ENCODE measurements at regions not wholly inside any gene's neighbourhood (a gene's known extent, or its start where the extent isn't known, plus 50 kb on each side); places are given as distances from the start of the nearest gene placed in this dataset.

GRCh38 chr22:48263431-48263765 is 1500.9 kb downstream of the TBC1D22A start:
- TF ChIP-seq POLR2A (IDR thresholded peaks at IDR 0.05) = no peak
- TF ChIP-seq, protein P1, sequence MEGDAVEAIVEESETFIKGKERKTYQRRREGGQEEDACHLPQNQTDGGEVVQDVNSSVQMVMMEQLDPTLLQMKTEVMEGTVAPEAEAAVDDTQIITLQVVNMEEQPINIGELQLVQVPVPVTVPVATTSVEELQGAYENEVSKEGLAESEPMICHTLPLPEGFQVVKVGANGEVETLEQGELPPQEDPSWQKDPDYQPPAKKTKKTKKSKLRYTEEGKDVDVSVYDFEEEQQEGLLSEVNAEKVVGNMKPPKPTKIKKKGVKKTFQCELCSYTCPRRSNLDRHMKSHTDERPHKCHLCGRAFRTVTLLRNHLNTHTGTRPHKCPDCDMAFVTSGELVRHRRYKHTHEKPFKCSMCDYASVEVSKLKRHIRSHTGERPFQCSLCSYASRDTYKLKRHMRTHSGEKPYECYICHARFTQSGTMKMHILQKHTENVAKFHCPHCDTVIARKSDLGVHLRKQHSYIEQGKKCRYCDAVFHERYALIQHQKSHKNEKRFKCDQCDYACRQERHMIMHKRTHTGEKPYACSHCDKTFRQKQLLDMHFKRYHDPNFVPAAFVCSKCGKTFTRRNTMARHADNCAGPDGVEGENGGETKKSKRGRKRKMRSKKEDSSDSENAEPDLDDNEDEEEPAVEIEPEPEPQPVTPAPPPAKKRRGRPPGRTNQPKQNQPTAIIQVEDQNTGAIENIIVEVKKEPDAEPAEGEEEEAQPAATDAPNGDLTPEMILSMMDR (IDR thresholded peaks at IDR 0.05) = no peak
- no peak for TF ChIP-seq POLR2AphosphoS5 (IDR thresholded peaks at IDR 0.05)
